NCI-H128 (cell line): ENCODE measurements at regions not wholly inside any gene's neighbourhood (a gene's known extent, or its start where the extent isn't known, plus 50 kb on each side); places are given as distances from the start of the nearest gene placed in this dataset.
A peak's percentile ranks its signal among the peaks of the same experiment; 100 is the strongest.

Experiments used
- DNase-seq: peaks from one replicate; lab custom pipeline; 2025; ENCODE audit not compliant: unreplicated experiment; lab: John Stamatoyannopoulos, UW

DNA sequence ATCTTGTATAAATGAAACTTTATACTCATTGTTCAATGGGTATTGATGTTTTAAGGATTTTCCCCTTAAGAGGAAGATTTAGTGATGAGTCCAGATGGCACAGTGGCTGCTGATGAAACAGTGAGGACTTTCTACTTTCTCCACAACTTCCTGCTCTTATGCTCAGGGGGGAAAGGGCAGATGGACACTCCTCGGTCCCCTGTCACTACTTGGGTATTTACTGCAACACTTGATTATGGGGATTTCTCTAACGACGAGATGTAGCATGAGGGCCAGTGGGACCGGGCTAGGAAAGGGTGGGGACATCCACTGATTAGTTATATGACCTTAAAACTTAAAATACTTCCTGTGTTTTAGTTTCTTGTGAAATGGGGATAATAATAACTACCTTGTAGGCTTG, 146.1 kb upstream of the HMHB1 start:
- no peak for DNase-seq

DNA sequence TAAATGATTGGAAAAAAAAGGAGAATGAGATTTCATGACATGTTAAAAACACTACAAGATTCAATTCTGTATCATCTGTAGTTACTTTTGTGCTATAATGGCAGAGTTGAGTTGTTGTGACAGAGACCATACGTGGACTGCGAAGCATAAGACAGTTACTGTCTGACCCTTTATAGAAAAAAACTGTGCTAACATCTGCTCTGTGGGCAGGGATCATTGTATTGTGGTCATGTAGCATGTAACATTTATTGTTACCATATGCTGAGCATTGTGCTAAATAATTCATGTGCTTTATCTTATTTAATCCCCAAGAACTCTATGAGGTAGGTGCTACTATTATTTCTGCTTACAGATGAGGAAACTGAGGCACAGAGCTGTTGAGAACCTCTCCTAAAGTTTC, 147.3 kb upstream of the HMHB1 start:
- no peak for DNase-seq

DNA sequence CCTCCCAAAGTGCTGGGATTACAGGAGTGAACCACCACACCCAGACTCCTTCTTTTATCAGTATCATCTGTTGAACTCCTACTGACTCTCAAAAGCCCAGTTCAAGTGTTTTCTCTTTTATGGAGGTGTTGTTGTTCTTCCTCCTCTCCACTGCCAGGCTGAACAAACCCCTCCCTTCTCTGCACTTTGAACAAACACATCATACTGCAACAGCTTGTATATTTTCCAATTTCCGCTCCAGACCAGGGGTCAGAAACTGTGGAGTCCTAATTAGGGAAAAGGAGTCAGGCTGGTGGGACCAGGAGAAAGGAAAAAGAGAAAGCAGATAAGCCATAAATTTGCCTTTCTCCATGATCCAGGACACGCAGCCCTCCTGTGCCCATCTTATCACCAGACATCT, 148.1 kb upstream of the HMHB1 start:
- DNase-seq, result no peak

DNA sequence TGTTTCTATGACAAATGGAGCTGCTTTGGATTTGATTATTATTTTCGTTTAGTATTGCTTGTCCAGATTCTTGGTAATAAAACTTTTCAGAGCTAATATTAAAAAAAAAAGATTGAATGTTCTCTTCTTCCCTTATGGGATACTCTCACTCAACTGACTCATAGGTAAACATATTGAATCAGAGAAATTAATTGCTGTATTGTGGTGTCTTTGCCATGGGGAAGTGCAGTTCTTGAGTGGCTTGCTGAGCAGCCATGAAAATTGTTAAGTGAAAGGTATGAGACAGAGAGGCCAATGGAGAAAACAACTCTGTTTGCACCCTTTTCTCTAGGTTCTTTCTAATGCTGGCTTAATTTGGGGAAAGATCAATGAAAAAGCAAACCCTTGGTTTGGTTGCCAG, 149.9 kb upstream of the HMHB1 start:
- DNase-seq, result no peak

DNA sequence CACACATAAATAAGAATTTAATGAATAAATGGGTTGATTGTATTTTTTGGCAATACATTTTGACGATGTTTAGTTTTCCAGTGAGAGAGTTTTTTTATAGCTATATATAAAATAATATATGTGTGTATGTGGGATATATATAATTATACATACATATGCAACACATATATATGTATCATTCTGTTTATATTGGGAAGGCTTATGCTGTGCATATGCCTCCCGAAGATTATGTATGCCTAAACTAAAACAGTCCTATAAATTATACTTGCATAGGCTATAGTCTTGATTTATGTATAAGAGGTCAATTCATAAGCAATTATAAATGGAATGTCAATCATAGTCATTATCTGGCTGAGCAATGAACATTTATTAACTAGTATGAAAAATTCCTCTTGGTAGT, 151.3 kb upstream of the HMHB1 start:
- DNase-seq, result no peak

DNA sequence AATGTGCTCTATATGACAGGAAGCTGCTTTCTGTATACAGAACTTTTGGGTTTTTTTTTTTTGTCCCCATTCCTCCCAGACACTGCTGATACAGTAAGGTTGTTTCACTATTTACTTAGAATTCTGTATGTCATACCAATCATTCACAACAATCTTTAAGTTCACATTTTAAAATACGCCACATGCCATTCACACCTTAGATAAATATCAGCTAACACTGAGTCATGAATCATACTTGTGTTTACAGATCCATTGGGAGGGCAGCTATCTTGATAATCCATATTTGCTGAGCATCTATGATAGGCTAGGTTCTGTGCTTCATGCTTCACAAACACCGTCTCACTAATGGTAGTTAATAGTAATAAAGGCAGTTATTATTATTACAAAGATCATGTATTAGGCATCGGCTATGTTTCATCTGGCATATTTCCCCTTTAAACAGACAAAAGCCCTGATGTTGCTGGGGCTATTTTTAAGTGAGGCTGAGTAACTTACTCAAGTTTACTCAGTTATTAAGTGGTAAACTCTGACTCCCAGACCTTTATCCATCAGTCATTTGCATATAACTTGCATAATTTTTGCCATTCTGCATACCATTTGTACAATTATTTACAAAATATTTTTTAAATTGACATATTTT, 152.2 kb upstream of the HMHB1 start:
- DNase-seq, result no peak

DNA sequence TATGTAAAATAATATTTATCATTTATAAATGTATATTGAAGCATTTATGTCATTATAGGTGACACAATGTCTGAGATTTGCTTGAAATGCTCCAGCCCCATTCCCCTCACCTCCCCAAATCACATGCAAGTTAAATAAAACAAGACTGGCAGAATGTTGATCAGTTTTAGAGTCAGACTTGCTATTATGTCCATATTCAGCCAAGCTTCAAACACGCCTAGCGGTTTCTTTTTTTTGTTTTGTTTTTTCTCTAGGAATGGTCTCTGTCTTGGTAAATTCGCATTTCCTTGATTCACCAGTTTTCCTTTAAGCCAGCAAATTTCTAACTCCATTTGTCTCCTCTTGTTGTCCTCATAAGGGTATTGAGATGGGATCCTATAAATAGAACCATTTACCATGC, 153.0 kb upstream of the HMHB1 start:
- no peak for DNase-seq

DNA sequence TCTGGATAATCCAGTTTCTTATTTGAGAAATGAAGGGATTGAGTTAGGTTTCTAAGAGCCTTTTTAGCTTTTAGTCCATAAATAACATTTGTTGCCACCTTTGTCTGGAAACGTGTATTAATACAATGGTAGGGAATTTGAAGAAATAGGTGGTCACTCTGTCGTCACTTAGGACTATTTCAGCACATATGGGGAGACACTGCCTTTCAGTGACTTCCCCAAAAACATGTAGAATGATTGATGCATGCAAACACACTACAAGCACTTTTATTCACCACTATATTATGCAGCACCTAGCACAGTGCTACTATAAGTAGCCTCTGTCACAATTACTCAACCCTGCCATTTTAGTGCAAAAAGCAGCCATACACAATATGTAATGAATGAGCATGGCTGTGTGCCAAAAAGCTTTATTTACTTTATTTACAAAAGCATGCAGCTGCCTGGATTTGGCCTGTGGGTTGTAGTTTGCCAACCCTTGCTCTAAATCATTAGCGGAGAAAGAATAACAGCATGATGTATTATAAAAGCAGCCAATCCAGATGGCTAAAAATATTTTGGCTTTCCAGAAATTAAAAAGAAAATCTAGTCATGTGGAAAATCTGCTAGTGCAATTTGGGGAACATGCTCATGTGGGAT, 154.2 kb upstream of the HMHB1 start:
- DNase-seq, result peak; percentile 82

DNA sequence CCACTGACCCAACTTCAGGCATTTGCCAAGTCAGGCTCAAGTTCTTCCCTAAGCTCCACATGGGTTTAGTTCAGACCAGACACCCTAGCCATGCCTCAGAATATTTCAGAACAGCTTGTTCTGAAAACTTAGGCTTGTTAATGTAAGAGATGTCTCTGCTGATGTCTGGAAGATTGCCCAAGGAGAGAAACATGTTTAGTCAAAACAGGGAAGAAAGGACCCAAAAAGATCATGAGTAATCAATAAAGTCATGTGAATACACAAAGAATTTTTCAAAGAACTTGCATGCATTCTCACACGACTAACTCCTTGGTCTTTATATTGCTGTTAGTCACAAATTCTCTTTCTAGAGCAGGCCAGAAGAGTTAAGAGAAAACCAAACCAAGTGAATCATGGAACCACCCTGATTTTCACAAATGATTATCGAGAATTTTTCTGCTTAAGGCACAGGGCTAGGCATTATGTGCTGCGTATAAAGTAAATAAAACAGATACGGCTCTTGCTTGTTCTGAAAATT, 158.1 kb upstream of the HMHB1 start:
- DNase-seq, result no peak

DNA sequence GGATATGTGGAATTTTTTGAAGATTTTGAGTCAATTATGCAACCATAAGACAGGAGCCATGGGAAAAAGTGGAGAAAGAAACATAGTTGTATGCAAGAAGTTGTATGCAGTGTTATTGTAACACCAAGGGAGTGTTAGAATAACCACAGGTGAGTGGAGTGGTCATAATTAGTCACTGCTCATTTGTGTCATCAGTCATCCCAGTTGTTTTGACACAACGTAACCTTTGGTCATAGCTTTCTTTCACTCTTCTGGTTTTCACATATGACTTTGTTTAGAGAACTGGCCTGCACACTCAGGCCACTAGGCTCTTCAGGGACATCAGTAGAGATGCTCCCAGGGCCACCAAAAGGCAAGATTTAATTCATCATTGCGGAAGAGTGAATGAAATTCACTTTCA, 158.7 kb upstream of the HMHB1 start:
- DNase-seq, result no peak

DNA sequence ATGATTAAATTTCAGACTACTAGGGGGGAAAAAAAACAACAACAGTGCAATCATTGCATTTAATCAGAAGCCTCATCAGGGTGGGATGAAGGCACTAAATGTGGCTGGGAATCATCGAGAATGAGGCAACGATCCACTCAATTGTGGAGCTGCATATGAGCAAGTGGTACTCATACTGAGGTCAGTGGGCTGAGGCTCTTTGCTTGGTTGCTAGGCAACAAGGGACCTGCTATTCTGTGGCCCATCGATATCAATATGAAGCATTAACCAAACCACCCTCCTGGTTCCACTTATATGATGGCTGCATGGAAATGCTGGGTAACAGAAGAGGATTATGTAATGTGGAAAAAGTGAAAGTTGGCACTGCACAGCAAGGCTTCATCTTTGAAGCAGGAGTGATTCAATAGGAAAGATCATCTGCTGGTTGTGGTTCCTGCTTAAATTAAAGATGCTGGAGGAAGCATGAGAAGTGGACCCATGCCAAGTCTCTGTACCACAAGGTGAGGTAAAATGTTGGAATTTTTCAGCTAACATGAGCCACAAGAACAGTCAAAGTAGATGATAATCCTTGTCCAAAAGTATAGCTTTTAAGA, 159.8 kb upstream of the HMHB1 start:
- DNase-seq, result no peak

DNA sequence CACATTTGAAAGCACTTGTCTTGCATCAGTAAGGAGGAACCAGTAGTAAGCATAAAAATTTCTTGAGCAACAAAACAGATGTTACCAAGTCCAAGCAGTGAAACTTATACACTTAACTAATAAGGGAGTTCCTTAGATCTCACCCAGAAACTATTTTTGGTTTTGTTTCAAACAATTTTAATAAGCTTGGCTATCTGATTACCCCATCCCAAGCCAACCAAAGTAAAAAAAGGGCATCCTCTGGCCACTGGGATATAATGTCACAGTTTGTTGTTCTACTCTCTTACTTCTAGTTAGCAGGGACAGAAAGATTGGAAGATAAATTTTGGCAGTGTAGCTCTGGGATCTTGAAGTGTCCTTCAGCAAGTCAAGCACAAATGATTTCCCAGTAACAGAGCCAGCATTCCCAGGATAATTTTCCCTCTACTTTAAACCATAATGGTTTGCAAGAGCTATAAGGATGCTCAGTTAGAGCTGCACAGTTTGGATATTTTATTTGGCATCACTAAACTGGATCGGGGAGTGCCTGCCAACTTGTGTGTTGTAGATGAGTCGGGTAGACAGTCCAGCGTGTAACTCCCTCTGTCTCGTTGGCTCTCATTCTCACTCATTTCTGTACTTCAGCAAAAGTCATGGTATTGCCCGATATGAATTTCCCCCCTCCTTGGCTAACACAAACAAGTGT, 161.9 kb upstream of the HMHB1 start:
- DNase-seq, result no peak

DNA sequence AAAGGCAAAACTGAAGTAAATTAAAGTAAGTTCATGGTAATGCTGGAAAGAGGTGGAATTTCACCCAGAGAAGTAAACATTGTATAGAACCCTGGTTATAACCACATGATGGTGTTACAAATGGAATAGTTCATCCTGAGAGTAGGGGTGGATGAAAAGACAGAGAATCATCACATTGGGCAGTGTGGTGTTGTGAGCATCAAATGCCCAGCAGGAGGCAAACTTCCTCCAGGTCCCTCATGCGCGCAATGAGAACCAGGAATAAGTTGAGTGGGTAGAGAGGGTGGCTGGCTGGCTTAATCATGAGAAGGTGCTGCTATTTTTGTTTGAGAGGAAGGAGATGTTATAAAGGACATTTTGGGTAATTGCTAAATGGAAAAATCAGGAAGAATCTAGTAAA, 163.3 kb upstream of the HMHB1 start:
- DNase-seq, result no peak

DNA sequence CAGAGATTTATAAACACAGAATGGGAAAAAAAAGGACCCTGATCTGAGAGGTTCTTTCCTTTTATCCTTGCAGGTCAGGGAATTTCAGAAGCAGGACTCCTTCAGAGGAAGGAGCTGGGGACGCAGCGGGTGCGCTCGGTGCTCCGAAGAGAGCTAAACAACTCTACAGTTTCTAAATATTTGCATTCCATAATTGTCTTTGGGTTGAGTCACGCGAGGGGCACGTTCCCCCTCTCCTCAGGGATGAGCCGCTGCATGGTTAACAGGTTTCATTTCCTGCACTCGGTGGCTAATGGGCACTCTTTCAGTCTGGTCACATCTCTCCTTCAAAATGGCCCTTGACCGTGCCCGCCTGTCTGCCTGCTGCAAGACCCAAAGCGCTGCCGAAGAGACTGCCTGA, 165.0 kb upstream of the HMHB1 start:
- no peak for DNase-seq

DNA sequence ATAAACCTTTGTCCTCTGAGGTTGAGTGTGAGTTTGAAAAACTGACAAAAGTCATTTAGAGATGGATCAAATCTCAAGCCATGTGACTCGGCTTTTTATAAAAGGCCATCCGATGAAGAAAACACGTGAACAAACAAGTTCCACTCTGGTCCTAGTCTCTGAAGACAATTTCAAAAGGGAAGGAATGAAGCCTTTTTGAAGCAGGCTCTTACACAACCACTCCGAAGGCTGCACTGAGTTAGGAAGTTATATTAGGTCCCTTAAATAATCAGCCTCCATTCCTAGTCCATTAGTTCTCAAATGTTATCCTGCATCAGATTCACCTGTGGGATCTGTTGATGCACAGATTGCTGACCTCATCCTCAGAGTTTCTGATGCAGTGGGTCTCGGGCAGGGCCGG, 166.6 kb upstream of the HMHB1 start:
- no peak for DNase-seq

DNA sequence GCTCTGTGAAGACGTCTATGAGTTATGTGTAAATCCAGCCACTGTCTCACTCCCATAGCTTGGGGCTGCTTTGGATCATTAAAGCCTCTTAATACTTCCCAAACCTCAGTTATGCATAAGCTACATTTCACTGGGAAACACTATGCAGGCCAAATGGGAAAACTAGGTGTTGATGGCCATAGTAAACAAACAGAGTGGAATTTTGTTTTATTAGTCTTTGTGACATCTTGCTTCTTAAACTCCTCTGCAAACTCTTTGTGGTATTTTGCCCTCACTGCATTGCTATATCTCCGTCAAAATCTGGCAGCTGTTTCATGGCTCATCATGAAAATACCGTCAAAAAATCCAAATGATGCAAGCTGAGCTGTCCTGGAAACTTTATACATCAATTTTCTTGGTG, 167.2 kb upstream of the HMHB1 start:
- no peak for DNase-seq

DNA sequence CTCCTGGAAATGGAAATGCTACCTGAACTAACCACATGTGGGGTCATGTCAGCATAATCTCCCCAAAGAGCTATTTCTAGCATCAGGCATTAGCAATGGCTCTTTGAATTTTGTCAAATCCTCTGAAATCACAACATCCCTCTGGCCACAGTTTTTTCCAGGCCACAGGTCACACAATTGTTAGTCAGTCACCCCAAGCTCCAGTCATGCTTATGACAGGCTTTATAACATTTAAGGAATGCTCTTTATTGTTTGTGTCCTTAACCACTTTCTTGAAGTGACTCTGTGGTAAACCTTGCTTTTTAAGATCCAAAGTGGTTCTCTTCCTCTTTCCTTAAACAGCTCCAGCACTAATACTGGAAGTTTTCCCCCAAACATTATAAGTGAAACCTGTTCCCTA, 169.2 kb upstream of the HMHB1 start:
- no peak for DNase-seq

DNA sequence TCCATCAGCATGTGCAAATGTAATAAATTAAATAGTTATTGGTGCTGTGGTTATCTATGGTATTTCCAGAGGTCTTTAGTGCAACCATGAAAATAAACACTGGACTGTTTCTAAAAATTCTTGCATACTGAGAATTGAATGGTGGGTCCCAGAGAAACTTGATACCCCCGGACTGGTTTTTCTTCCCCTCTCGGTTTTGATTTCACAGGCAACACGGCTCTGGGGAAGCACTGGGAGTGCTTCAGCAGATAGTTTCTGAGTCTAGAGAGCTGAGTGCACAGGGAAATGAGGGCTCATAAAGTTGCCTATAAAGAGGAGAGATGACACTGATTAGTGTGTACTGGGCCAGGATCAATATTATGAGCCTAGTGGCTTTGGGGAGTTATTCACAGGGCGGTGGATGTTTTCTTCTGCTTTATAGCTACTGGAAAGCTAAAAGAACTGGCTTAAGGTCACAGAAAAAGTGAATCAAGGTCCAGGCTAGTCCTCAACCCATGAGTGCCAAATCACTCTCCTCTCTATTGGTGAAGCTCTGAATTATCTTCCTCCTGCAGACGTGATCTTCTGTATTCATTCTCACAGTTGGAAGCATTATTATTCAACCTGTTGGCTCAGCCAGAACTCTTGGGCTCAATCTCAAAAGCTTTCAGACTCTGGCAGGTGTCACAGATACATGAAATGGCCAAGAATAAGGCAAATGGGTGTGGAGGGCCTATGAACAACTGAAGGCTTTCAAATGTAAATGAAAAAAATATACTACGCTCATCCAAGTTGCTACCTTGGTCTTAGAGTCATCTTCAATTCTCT, 170.2 kb upstream of the HMHB1 start:
- no peak for DNase-seq

DNA sequence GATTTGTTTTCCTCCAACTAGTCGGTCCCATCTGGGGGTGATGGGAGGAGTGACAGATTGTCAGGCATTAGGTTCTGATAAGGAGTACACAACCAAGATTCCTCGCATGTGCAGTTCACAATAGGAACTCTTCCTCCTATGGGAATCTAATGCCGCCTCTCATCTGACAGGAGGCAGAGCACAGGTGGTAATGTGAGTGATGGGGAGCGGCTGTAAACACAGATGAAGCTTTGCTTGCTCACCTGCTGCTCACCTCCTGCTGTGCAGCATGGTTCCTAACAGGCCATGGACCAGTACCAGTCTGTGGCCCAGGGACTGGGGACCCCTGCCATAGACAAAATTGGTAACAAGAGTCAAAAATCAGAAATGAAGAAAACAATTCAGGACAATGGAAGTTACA, 173.3 kb upstream of the HMHB1 start:
- DNase-seq, result no peak

DNA sequence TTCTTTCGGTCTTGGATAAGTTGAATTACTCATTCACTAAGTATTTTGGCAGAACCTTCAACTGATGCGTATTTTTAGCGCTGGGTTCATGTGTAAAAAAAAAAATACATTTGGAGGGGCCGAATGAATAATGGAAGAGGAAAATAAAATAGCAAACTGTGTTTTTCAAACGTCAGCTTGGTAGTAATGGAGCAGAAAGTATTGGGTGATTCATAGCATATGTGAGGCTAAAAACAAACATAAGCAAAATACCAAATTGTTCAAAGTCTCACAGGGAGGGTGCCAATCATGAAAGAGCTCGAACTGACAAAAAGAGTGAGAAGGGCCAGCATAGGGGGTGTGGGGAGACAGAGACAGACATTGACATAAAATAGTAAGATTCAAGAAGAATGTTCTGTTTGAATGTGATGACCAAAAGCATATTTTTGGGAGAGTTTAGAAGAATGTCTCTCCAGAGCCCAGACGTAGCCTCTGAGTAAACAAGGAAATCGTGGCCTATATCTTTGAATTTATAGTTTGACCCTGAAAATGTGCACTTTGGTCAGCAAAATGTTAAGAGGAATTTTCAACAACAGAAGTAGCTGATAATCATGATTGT, 174.9 kb upstream of the HMHB1 start:
- DNase-seq, result no peak

DNA sequence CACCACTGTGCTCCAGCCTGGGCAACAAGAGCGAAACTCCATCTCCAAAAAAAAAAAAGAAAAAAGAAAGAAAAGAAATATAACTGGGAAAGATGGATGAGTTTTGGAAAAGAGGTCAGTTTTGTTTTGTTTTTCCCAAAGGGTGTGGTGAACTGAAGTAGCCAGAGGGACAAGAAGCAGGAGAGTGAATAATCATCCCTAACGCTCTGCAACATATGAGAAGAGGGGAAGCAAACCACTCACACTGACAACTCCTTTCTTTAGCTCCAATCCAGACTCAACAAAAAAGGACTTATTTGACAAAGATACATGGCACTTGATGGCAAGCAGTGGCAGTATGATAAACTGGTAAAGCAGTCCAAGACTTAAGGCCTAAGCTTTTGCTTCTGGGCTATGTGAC, 176.1 kb upstream of the HMHB1 start:
- DNase-seq, result no peak
